ENCODE measurements at regions not wholly inside any gene's neighbourhood (a gene's known extent, or its start where the extent isn't known, plus 50 kb on each side); places are given as distances from the start of the nearest gene placed in this dataset.

- TF ChIP-seq CTCF (IDR thresholded peaks at IDR 0.05; ENCODE audit: low read depth, low read length, poor library complexity, severe bottlenecking) (no peak), EZH2phosphoT487 (IDR thresholded peaks at IDR 0.05; ENCODE audit: borderline replicate concordance, low read length) (no peak)
These were observed 502.1 kb upstream of the IGFBP7 start for GRCh38 chr4:57612279-57612678.

Measured in DOHH2 (cell line).